Right atrium auricular region (tissue), 2 donors: ENCODE measurements at regions not wholly inside any gene's neighbourhood (a gene's known extent, or its start where the extent isn't known, plus 50 kb on each side); places are given as distances from the start of the nearest gene placed in this dataset.
"Not testable (repeated sequence)": the region's sequence is repeated elsewhere in the genome, so short reads cannot be mapped to it uniquely, and the experiment has no call there.

Experiments
- DNase-seq: peaks from one replicate; pipeline ENCODE4 v3.0.0-alpha.2; 2019; ENCODE audit warnings: low spot score
- H3K27ac ChIP-seq, 2 donors: fragments of 200-600 bp; sonication (generic); 1 replicate in 1 of 2; 2 replicates in 1 of 2; pipeline ENCODE4 v1.5.1; 2016 to 2019
- H3K27me3 ChIP-seq, 2 donors: fragments of 200-600 bp; sonication (generic); one replicate each; pipeline versions ENCODE4 v1.5.1 to v1.6.0; 2017 to 2019
- H3K36me3 ChIP-seq: fragments of 200-600 bp; sonication (generic); one replicate; pipeline ENCODE4 v1.5.1; 2016
- H3K4me1 ChIP-seq, 2 donors: fragments of 200-600 bp; sonication (generic); one replicate each; pipeline versions ENCODE4 v1.5.1 to v1.6.0; 2017 to 2019
- H3K4me3 ChIP-seq, 2 donors: fragments of 200-600 bp; sonication (generic); 1 replicate in 1 of 2; 2 replicates in 1 of 2; pipeline ENCODE4 v1.5.1; 2017 to 2019; ENCODE audit warnings: mild to moderate bottlenecking in 1 of 2, moderate library complexity in 1 of 2
- H3K9me3 ChIP-seq, 2 donors: fragments of 200-600 bp; sonication (generic); one replicate each; pipeline ENCODE4 v1.5.1; 2019
- TF ChIP-seq, protein P1 (sequence below), 2 donors: fragments of 200-600 bp; sonication (generic); IDR thresholded peaks; one replicate each; pipeline ENCODE4 v1.5.1; 2019; ENCODE audit warnings: antibody characterized with exemption in 2 of 2

DNA sequence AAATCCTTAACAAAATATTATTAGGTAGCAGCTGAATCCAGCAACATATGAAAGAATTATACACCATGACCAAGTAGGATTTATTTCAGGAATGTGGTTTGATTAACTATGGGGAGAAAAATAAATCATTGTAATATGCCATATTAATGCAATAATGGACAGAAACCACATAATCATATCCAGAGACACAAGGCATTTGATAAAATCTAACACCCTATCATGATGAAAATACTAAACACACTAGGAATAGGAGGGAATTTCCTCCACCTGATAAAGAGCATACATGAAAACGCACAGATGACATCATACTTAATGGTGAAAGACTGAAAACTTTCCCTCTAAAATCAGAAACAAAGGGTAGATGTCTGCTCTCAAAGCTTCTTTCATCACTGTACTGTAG, 238.9 kb downstream of the PHLDA1 start:
- no peak overlapping the region for H3K4me3 ChIP-seq
- no peaks in the 10 kb centered on the region for H3K4me1 ChIP-seq
- H3K9me3 ChIP-seq: peaks cover 0 to 5% of the 10 kb centered on the region in 2 donors
- H3K36me3 ChIP-seq: no peaks in the 10 kb centered on the region
- no peak overlapping the region for H3K27ac ChIP-seq
- no peak for DNase-seq
- H3K27me3 ChIP-seq: no peaks in the 10 kb centered on the region
- TF ChIP-seq, protein P1, sequence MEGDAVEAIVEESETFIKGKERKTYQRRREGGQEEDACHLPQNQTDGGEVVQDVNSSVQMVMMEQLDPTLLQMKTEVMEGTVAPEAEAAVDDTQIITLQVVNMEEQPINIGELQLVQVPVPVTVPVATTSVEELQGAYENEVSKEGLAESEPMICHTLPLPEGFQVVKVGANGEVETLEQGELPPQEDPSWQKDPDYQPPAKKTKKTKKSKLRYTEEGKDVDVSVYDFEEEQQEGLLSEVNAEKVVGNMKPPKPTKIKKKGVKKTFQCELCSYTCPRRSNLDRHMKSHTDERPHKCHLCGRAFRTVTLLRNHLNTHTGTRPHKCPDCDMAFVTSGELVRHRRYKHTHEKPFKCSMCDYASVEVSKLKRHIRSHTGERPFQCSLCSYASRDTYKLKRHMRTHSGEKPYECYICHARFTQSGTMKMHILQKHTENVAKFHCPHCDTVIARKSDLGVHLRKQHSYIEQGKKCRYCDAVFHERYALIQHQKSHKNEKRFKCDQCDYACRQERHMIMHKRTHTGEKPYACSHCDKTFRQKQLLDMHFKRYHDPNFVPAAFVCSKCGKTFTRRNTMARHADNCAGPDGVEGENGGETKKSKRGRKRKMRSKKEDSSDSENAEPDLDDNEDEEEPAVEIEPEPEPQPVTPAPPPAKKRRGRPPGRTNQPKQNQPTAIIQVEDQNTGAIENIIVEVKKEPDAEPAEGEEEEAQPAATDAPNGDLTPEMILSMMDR (IDR thresholded peaks at IDR 0.05): no peak

- H3K36me3 ChIP-seq: no peaks in the 10 kb centered on the region
- no peaks in the 10 kb centered on the region for H3K27me3 ChIP-seq
- peaks cover 0 to 5% of the 10 kb centered on the region in 2 donors for H3K9me3 ChIP-seq
- H3K4me3 ChIP-seq: no peak overlapping the region
- no peak for DNase-seq
- H3K4me1 ChIP-seq: no peaks in the 10 kb centered on the region
- TF ChIP-seq, protein P1 (IDR thresholded peaks at IDR 0.05): no peak
- H3K27ac ChIP-seq: no peak overlapping the region
Measured at GRCh38 chr12:75790219-75790618, 241.4 kb downstream of the PHLDA1 start.

GRCh38 chr12:75787146-75787545, 244.4 kb downstream of the PHLDA1 start:
- H3K27ac ChIP-seq, H3K9me3 ChIP-seq, DNase-seq, H3K4me3 ChIP-seq, H3K27me3 ChIP-seq, H3K36me3 ChIP-seq: not testable (repeated sequence)
- H3K4me1 ChIP-seq: peaks cover 0 to 21% of the 10 kb centered on the region in 2 donors

DNA sequence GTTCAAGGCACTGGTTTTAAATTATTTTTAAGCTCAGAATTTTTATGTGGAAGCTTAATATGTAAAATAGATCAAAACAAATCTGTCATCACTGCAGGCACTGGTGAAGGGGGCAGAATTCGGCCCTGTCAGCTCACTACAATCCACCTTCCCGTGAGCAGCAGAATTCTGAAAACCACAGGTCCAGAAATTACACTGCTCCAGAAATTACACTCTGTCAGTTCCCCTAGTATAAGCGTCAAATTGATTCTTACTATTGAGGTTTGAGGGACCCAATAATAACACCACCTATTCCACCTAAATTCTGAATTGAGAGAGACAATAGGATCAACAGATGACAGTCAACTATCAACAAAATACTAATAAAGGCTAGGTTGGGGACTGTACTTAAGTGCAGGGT, 245.5 kb downstream of the PHLDA1 start:
- TF ChIP-seq, protein P1 (IDR thresholded peaks at IDR 0.05): no peak
- no peaks in the 10 kb centered on the region for H3K9me3 ChIP-seq
- no peaks in the 10 kb centered on the region for H3K27me3 ChIP-seq
- H3K27ac ChIP-seq: no peak overlapping the region
- H3K4me3 ChIP-seq: no peak overlapping the region
- H3K4me1 ChIP-seq: peaks cover 0 to 25% of the 10 kb centered on the region in 2 donors
- no peak for DNase-seq
- no peaks in the 10 kb centered on the region for H3K36me3 ChIP-seq

DNA sequence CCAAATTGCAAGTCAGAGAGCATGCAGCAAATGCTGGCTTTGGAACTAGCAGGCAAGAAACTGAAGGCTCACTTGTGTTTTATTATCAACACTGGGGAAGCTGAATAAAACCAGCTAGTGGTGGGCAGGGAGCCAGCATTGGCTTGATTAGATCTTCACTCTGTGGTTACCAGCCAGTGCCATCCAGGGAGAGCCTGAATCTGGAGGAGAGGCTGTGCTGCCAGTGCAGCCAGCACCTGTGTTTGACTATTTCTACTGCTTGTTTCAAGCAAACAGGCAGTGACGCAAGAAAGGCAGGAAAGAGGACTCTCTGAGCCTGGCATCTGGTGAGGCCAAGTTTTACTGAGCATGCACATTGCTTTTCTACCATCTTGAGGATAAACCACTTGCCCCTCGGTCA, 247.0 kb downstream of the PHLDA1 start:
- TF ChIP-seq, protein P1 (IDR thresholded peaks at IDR 0.05): no peak
- Histone ChIP-seq H3K27ac (no peak overlapping the region), H3K9me3 (no peaks in the 10 kb centered on the region), H3K4me1 (peaks cover 0 to 27% of the 10 kb centered on the region in 2 donors), H3K4me3 (no peak overlapping the region), H3K36me3 (no peaks in the 10 kb centered on the region), H3K27me3 (no peaks in the 10 kb centered on the region)
- DNase-seq: no peak

- H3K27me3 ChIP-seq: no peaks in the 10 kb centered on the region
- TF ChIP-seq, protein P1 (IDR thresholded peaks at IDR 0.05): no peak
- H3K9me3 ChIP-seq: no peaks in the 10 kb centered on the region
- no peak overlapping the region for H3K27ac ChIP-seq
- DNase-seq: no peak
- H3K4me1 ChIP-seq: peaks cover 0 to 27% of the 10 kb centered on the region in 2 donors
- no peak overlapping the region for H3K4me3 ChIP-seq
- no peaks in the 10 kb centered on the region for H3K36me3 ChIP-seq
Measured at GRCh38 chr12:75783093-75783877, 248.3 kb downstream of the PHLDA1 start.
